ENCODE measurements at regions not wholly inside any gene's neighbourhood (a gene's known extent, or its start where the extent isn't known, plus 50 kb on each side); places are given as distances from the start of the nearest gene placed in this dataset.

- no peak for DNase-seq (ENCODE audit: low spot score in 2 of 2)
- no peak overlapping the region for H3K4me3 ChIP-seq
- H3K36me3 ChIP-seq, result no peaks in the 10 kb centered on the region
- intact Hi-C loops (cut with DNase I; ENCODE audit: low total_unique reads), result no loop called here
- H3K27me3 ChIP-seq, result peaks cover 0 to 22% of the 10 kb centered on the region in 2 donors
- no peaks in the 10 kb centered on the region for H3K4me1 ChIP-seq
- no peak overlapping the region for H3K27ac ChIP-seq
- H3K9me3 ChIP-seq, result peaks cover 0 to under 1% of the 10 kb centered on the region in 2 donors
- TF ChIP-seq POLR2AphosphoS5 (IDR thresholded peaks at IDR 0.05) (no peak), POLR2A (IDR thresholded peaks at IDR 0.05) (no peak), CTCF (IDR thresholded peaks at IDR 0.05) (no peak)
These were observed 433.4 kb downstream of the TCERG1L start for GRCh38 chr10:130878131-130878530.

GRCh38 chr10:130882906-130883305 is 428.6 kb downstream of the TCERG1L start:
- Histone ChIP-seq H3K36me3 (no peaks in the 10 kb centered on the region), H3K27ac (no peak overlapping the region), H3K27me3 (peaks cover 0 to 35% of the 10 kb centered on the region in 2 donors), H3K4me1 (no peaks in the 10 kb centered on the region), H3K4me3 (no peak overlapping the region), H3K9me3 (no peaks in the 10 kb centered on the region)
- TF ChIP-seq POLR2A (IDR thresholded peaks at IDR 0.05) (no peak), CTCF (IDR thresholded peaks at IDR 0.05) (no peak), POLR2AphosphoS5 (IDR thresholded peaks at IDR 0.05) (no peak)
- intact Hi-C loops (cut with DNase I; ENCODE audit: low total_unique reads), result no loop called here
- no peak for DNase-seq (ENCODE audit: low spot score in 2 of 2)

- Histone ChIP-seq H3K4me1 (no peaks in the 10 kb centered on the region), H3K36me3 (no peaks in the 10 kb centered on the region), H3K4me3 (no peak overlapping the region), H3K27ac (no peak overlapping the region), H3K27me3 (peaks cover 0 to 28% of the 10 kb centered on the region in 2 donors), H3K9me3 (no peaks in the 10 kb centered on the region)
- no peak for DNase-seq (ENCODE audit: low spot score in 2 of 2)
- no peak for TF ChIP-seq CTCF (IDR thresholded peaks at IDR 0.05)
- no peak for TF ChIP-seq POLR2A (IDR thresholded peaks at IDR 0.05)
- no peak for TF ChIP-seq POLR2AphosphoS5 (IDR thresholded peaks at IDR 0.05)
- intact Hi-C loops (cut with DNase I; ENCODE audit: low total_unique reads), result no loop called here
These were observed 427.1 kb downstream of the TCERG1L start for GRCh38 chr10:130884456-130884855.

- no peak overlapping the region for H3K4me3 ChIP-seq
- H3K27me3 ChIP-seq, result peaks cover 0 to 22% of the 10 kb centered on the region in 2 donors
- H3K9me3 ChIP-seq, result no peaks in the 10 kb centered on the region
- DNase-seq (ENCODE audit: low spot score in 2 of 2), result no peak
- no peaks in the 10 kb centered on the region for H3K4me1 ChIP-seq
- TF ChIP-seq POLR2AphosphoS5 (IDR thresholded peaks at IDR 0.05) (no peak), CTCF (IDR thresholded peaks at IDR 0.05) (no peak), POLR2A (IDR thresholded peaks at IDR 0.05) (no peak)
- H3K27ac ChIP-seq, result no peak overlapping the region
- intact Hi-C loops (cut with DNase I; ENCODE audit: low total_unique reads), result no loop called here
- H3K36me3 ChIP-seq, result no peaks in the 10 kb centered on the region
These were observed 426.4 kb downstream of the TCERG1L start for GRCh38 chr10:130885021-130885655.

GRCh38 chr10:130887170-130887569 is 424.4 kb downstream of the TCERG1L start:
- Histone ChIP-seq H3K27me3 (peaks cover 0 to 17% of the 10 kb centered on the region in 2 donors), H3K4me1 (no peaks in the 10 kb centered on the region), H3K27ac (no peak overlapping the region), H3K9me3 (no peaks in the 10 kb centered on the region), H3K4me3 (no peak overlapping the region), H3K36me3 (no peaks in the 10 kb centered on the region)
- intact Hi-C loops (cut with DNase I; ENCODE audit: low total_unique reads), result no loop called here
- no peak for DNase-seq (ENCODE audit: low spot score in 2 of 2)
- TF ChIP-seq CTCF (IDR thresholded peaks at IDR 0.05) (no peak), POLR2AphosphoS5 (IDR thresholded peaks at IDR 0.05) (no peak), POLR2A (IDR thresholded peaks at IDR 0.05) (no peak)
